K562 (cell line): ENCODE measurements at regions not wholly inside any gene's neighbourhood (a gene's known extent, or its start where the extent isn't known, plus 50 kb on each side); places are given as distances from the start of the nearest gene placed in this dataset.

Experiments
- FOXM1 ChIP-seq, 2 experiments: fragments of 450-650 bp in 1 of 2; sonication (generic) in 1 of 2; formaldehyde crosslinking in 1 of 2; IDR thresholded peaks; 2 replicates each; pipeline versions ENCODE4 v1.6.1 to v1.9.0; 2017 to 2022; ENCODE audit warnings: low read depth in 2 of 2, mild to moderate bottlenecking in 2 of 2, missing genetic modification reagents in 1 of 2, moderate library complexity in 1 of 2
- RFX1 ChIP-seq: fragments of 450-650 bp; IDR thresholded peaks from 2 replicates; pipeline ENCODE4 v1.6.1; 2016; ENCODE audit warnings: mild to moderate bottlenecking, moderate library complexity
- TAF7 ChIP-seq: fragments of 450-650 bp; IDR thresholded peaks from 2 replicates; pipeline ENCODE4 v1.6.1; 2016; ENCODE audit warnings: missing genetic modification characterization, missing compliant biosample characterization
- TRIM25 ChIP-seq: fragments of 450-650 bp; IDR thresholded peaks from 2 replicates; pipeline ENCODE4 v1.7.0; 2016; ENCODE audit warnings: borderline replicate concordance
- TSHZ1 ChIP-seq: fragments of 250-450 bp; sonication (Bioruptor Pico); IDR thresholded peaks from 2 replicates; pipeline ENCODE4 v1.4.0; 2020; ENCODE audit warnings: mild to moderate bottlenecking, moderate library complexity
- ZNF639 ChIP-seq, 2 experiments: fragments of 200-800 bp in 1 of 2; sonication (Bioruptor generic) in 1 of 2; sonication (generic) in 1 of 2; formaldehyde crosslinking in 1 of 2; IDR thresholded peaks in 1 of 2; conservative IDR thresholded peaks in 1 of 2; 2 replicates each; pipeline versions ENCODE4 v1.5.0 to v1.6.1; 2016 to 2020; ENCODE audit warnings: missing compliant biosample characterization in 1 of 2, missing genetic modification characterization in 1 of 2, missing genetic modification reagents in 1 of 2

- TF ChIP-seq TSHZ1 (CRISPR knock-in tag) (no peak), FOXM1 (IDR thresholded peaks at IDR 0.05; ENCODE audit: low read depth) (0 out of 2 replicates have a peak, but pooled peaks have one; percentile 31), FOXM1 (CRISPR knock-in tag; IDR thresholded peaks at IDR 0.05; ENCODE audit: low read depth) (no peak), TRIM25 (no peak), TAF7 (tag) (no peak), ZNF639 (CRISPR knock-in tag; conservative IDR thresholded peaks at IDR 0.05 in 1 of 2, IDR thresholded peaks at IDR 0.05 in 1 of 2) (0 out of 4 replicates have a peak, but pooled peaks of 1 of the 2 experiments have one; percentile 28), RFX1 (no peak)
Measured at GRCh38 chr6:25036461-25036860, 100.7 kb upstream of the RIPOR2 start (continued).
